ENCODE measurements at regions not wholly inside any gene's neighbourhood (a gene's known extent, or its start where the extent isn't known, plus 50 kb on each side); places are given as distances from the start of the nearest gene placed in this dataset.

DNA sequence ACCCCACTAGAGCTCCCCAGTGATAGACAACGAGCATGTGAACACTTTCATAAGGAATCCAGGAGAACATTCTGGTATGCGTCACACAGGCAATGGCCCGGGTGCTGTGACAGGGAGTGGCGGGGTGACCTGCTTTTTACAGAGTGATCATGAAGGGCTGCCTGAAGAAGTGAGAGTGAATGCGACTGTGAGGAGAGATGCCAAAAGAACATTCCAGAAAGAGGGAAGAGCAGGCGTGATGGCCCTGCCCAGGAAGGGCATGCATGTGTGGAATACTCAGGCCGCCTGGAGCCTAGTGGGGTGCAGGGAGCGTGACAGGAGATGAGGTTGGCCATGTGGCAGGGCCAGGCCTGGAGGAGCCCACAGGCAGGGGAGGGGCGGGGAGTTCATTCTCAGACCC lies 53.8 kb downstream of the FZD10 start:
- Mint-ChIP-seq H3K27ac (no peak overlapping the region), H3K4me3 (no peak overlapping the region), H3K4me1 (no peaks in the 10 kb centered on the region), H3K9me3 (peaks cover 11% of the 10 kb centered on the region), H3K36me3 (no peaks in the 10 kb centered on the region), H3K27me3 (peaks cover 18% of the 10 kb centered on the region)
- CTCF ChIA-PET, result no interaction called here
- DNase-seq, result no peak

GRCh38 chr12:130218682-130219081 lies 56.4 kb downstream of the FZD10 start:
- Mint-ChIP-seq H3K4me1 (no peaks in the 10 kb centered on the region), H3K9me3 (peaks cover 11% of the 10 kb centered on the region), H3K36me3 (no peaks in the 10 kb centered on the region), H3K4me3 (no peak overlapping the region), H3K27ac (no peak overlapping the region), H3K27me3 (peaks cover 23% of the 10 kb centered on the region)
- no peak for DNase-seq
- CTCF ChIA-PET, result no interaction called here

DNA sequence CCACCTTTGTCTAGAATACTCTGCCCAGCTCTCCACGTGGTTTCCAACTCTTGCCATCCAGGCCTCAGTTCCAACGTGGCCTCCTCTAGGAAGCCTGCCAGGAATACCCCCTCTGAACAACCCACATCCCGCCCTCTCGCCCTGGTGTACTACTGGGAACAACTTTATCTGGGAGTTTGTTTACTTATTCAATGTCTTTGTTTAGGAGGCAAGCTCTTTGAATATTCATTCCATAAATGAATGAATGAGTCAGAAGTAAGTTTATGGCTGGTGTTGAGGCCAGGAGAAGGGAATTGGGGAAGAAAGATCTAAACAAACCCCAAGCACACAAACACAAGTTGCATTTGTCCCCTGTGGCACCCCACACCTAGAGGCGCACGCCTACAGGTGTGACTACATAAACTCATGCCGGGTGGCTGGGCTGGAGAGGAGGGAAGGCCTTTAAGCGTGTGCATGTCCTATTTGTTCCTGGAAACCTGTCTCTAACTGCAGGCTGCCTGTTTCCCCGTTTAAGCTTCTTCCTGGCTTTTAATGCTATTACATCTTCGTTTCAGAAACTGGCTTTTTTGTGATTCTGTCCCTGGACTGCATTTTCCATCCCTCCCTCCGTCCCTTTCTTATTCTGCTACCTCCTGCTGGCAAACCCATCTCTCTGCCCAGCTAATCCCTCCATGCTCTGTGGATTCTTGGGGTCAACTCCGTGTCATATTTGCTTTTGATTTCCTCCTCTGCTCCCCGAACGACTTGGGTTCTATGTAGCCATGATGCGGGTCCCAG lies 57.9 kb downstream of the FZD10 start:
- Mint-ChIP-seq H3K36me3 (no peaks in the 10 kb centered on the region), H3K4me1 (no peaks in the 10 kb centered on the region), H3K27ac (no peak overlapping the region), H3K4me3 (no peak overlapping the region), H3K27me3 (peaks cover 23% of the 10 kb centered on the region), H3K9me3 (peaks cover 11% of the 10 kb centered on the region)
- DNase-seq, result no peak
- CTCF ChIA-PET, result no interaction called here

DNA sequence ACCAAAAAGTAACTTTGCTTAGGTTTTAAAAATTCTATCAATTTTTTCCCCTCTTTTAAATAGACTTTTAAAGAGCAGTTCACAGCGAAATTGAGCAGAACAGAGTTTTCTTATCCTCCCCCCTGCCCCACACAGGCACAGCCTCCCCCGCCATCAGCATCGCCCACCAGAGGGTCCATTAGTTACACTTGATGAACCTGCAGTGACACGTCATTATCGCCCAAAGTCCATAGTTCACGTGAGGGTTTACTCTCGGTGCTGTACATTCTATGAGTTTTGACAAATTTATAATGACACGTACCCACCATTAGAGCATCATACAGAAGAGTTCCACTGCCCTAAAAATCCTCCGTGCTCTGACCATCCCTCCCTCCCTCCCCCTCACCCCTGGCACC lies 58.4 kb downstream of the FZD10 start:
- peaks cover 23% of the 10 kb centered on the region for H3K27me3 Mint-ChIP-seq
- peaks cover 11% of the 10 kb centered on the region for H3K9me3 Mint-ChIP-seq
- DNase-seq, result no peak
- H3K27ac Mint-ChIP-seq, result no peak overlapping the region
- no peaks in the 10 kb centered on the region for H3K36me3 Mint-ChIP-seq
- no peaks in the 10 kb centered on the region for H3K4me1 Mint-ChIP-seq
- H3K4me3 Mint-ChIP-seq, result no peak overlapping the region
- CTCF ChIA-PET, result no interaction called here

- Mint-ChIP-seq H3K4me1 (no peaks in the 10 kb centered on the region), H3K4me3 (no peak overlapping the region), H3K27me3 (peaks cover 16% of the 10 kb centered on the region), H3K36me3 (no peaks in the 10 kb centered on the region), H3K9me3 (peaks cover 5% of the 10 kb centered on the region), H3K27ac (no peak overlapping the region)
- no peak for DNase-seq
- CTCF ChIA-PET, result no interaction called here
These were observed 60.4 kb downstream of the FZD10 start for GRCh38 chr12:130222519-130223218.

- CTCF ChIA-PET, result no interaction called here
- Mint-ChIP-seq H3K4me1 (no peaks in the 10 kb centered on the region), H3K27ac (no peak overlapping the region), H3K4me3 (no peak overlapping the region), H3K9me3 (peaks cover under 1% of the 10 kb centered on the region), H3K27me3 (peaks cover 10% of the 10 kb centered on the region), H3K36me3 (no peaks in the 10 kb centered on the region)
- no peak for DNase-seq
These were observed 61.5 kb downstream of the FZD10 start for GRCh38 chr12:130223767-130224244.

- no peak overlapping the region for H3K27ac Mint-ChIP-seq
- CTCF ChIA-PET, result no interaction called here
- DNase-seq, result no peak
- no peaks in the 10 kb centered on the region for H3K4me1 Mint-ChIP-seq
- peaks cover 8% of the 10 kb centered on the region for H3K27me3 Mint-ChIP-seq
- H3K36me3 Mint-ChIP-seq, result no peaks in the 10 kb centered on the region
- no peak overlapping the region for H3K4me3 Mint-ChIP-seq
- peaks cover under 1% of the 10 kb centered on the region for H3K9me3 Mint-ChIP-seq
These were observed 62.3 kb downstream of the FZD10 start for GRCh38 chr12:130224613-130225012.

DNA sequence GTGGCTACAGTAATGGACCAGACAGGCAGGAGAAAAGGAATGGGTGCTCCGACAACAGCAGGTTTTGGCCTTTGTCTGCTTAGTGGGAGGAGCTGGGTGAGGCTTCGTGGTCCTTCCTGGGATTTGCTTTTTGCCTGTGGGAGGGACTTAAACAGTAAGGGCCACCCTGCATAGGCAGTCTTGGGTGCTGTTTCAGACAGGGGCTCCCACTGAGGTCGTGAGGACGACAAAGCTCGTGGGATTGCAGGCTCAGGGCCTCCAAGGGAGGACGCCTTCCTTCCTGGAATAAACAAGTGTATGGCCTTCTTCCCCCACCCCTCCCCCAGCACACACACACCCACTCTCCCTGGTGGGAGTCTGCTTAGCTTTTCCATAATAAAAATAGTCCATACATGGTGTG lies 63.1 kb downstream of the FZD10 start:
- Mint-ChIP-seq H3K4me1 (no peaks in the 10 kb centered on the region), H3K9me3 (peaks cover 2% of the 10 kb centered on the region), H3K27ac (no peak overlapping the region), H3K36me3 (no peaks in the 10 kb centered on the region), H3K4me3 (no peak overlapping the region), H3K27me3 (peaks cover 8% of the 10 kb centered on the region)
- DNase-seq, result no peak
- CTCF ChIA-PET, result no interaction called here

GRCh38 chr12:130226126-130226525 lies 63.9 kb downstream of the FZD10 start:
- Mint-ChIP-seq H3K4me1 (no peaks in the 10 kb centered on the region), H3K27ac (no peak overlapping the region), H3K27me3 (peaks cover 4% of the 10 kb centered on the region), H3K36me3 (no peaks in the 10 kb centered on the region), H3K4me3 (no peak overlapping the region), H3K9me3 (peaks cover 6% of the 10 kb centered on the region)
- CTCF ChIA-PET, result no interaction called here
- DNase-seq, result no peak

GRCh38 chr12:130226771-130227170 lies 64.5 kb downstream of the FZD10 start:
- Mint-ChIP-seq H3K36me3 (no peaks in the 10 kb centered on the region), H3K9me3 (peaks cover 6% of the 10 kb centered on the region), H3K4me1 (no peaks in the 10 kb centered on the region), H3K27me3 (peaks cover 4% of the 10 kb centered on the region), H3K4me3 (no peak overlapping the region), H3K27ac (no peak overlapping the region)
- CTCF ChIA-PET, result no interaction called here
- DNase-seq, result no peak

DNA sequence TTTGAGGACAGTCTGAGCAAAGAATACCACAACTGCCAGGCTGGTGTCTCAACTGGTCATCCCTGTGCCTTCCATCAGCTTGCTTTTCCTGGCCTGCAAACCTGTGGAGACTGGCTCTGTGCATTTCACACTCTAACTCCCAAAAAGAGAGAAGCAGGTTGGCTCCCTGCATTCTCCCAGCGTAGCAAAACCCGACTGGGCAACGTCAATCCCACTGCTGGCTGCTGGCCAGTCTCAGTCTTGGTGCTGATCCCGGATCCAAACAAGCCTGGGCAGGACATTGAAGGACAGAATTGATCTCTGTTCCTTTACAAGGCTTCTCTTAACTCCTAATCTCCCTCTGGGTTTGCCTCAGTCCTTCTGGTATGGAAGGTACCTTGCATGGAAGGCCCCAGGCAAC lies 65.4 kb downstream of the FZD10 start:
- Mint-ChIP-seq H3K36me3 (no peaks in the 10 kb centered on the region), H3K4me1 (no peaks in the 10 kb centered on the region), H3K4me3 (no peak overlapping the region), H3K27me3 (peaks cover 2% of the 10 kb centered on the region), H3K9me3 (peaks cover 6% of the 10 kb centered on the region), H3K27ac (no peak overlapping the region)
- CTCF ChIA-PET, result no interaction called here
- DNase-seq, result no peak

DNA sequence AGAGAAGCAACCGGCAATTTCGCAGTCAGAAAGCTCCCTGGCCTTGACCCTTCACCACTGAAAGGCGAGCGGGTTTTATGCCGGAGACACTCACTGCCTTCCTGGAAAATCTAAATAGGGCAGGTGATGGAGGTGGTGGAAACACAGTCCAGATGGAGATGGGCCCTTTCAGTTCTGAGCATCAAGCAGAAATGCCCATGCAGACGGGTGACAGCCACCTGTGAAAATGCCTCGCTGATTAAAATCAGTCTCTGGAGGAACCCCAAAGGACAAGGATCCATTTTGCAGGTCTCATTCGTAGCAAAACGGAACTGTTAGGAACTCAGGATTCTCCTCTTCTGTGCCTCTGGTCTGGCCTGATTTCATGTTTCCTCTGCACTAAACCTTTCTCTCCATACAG lies 74.2 kb downstream of the FZD10 start:
- H3K27ac Mint-ChIP-seq, result no peak overlapping the region
- H3K27me3 Mint-ChIP-seq, result no peaks in the 10 kb centered on the region
- CTCF ChIA-PET, result no interaction called here
- H3K36me3 Mint-ChIP-seq, result no peaks in the 10 kb centered on the region
- no peaks in the 10 kb centered on the region for H3K4me1 Mint-ChIP-seq
- no peak for DNase-seq
- no peak overlapping the region for H3K4me3 Mint-ChIP-seq
- peaks cover 2% of the 10 kb centered on the region for H3K9me3 Mint-ChIP-seq

DNA sequence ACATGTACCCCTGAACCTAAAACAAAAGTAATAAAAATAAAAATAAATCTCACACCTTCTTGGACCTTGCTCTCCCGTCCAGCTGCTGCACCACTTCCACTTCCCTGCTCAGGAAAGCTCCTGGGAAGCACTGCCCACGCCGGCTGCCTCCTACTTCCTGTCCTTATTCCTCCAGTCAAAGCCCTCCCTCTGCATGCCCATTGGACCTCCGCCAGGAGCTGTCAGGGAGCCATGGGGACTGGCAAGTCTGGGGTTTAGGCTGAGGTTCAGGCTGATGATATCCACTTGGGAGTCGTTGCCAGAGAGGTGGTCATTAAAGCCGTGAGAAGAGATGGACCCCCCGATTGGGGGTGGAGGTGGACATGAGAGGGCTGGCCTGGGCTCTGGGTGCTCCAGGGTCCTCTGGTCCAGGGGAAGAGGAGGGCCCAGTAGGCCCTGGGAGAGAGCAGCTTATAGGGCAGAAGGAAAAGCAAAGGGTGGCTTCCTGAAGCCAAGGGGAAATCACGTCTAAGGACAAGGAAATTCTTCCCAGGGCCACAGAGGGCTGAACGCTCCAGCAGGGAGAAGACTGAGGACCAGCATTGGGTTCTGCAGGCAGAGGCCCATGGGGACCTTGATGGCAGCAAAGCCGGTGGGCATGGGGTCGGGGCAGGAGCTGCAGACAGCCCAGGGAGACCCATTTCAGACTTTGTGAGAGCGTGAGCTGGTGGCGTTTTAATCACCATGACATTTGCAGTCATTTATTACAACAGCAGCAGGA lies 78.7 kb downstream of the FZD10 start:
- H3K27ac Mint-ChIP-seq, result no peak overlapping the region
- no peak for DNase-seq
- H3K4me1 Mint-ChIP-seq, result no peaks in the 10 kb centered on the region
- CTCF ChIA-PET, result no interaction called here
- H3K9me3 Mint-ChIP-seq, result no peaks in the 10 kb centered on the region
- no peak overlapping the region for H3K4me3 Mint-ChIP-seq
- no peaks in the 10 kb centered on the region for H3K36me3 Mint-ChIP-seq
- H3K27me3 Mint-ChIP-seq, result no peaks in the 10 kb centered on the region

- Mint-ChIP-seq H3K4me3 (no peak overlapping the region), H3K4me1 (no peaks in the 10 kb centered on the region), H3K27ac (no peak overlapping the region), H3K27me3 (no peaks in the 10 kb centered on the region), H3K36me3 (no peaks in the 10 kb centered on the region), H3K9me3 (no peaks in the 10 kb centered on the region)
- no peak for DNase-seq
- CTCF ChIA-PET, result no interaction called here
These were observed 80.2 kb downstream of the FZD10 start for GRCh38 chr12:130242506-130242905.

- Mint-ChIP-seq H3K36me3 (no peaks in the 10 kb centered on the region), H3K4me3 (no peak overlapping the region), H3K27me3 (no peaks in the 10 kb centered on the region), H3K27ac (no peak overlapping the region), H3K4me1 (no peaks in the 10 kb centered on the region), H3K9me3 (no peaks in the 10 kb centered on the region)
- CTCF ChIA-PET, result no interaction called here
- DNase-seq, result no peak
These were observed 83.0 kb downstream of the FZD10 start for GRCh38 chr12:130245251-130245650.

Measured in activated naive CD4-positive, alpha-beta T cell treated with anti-CD3 and anti-CD28 coated beads, Interleukin-2, amount 10 ng/mL, durations not matched to agents 7 days and 5 days (primary cell).